Esophagus muscularis mucosa (tissue), 4 donors: ENCODE measurements at regions not wholly inside any gene's neighbourhood (a gene's known extent, or its start where the extent isn't known, plus 50 kb on each side); places are given as distances from the start of the nearest gene placed in this dataset.

Source experiments
- EP300 ChIP-seq: sonication (generic); formaldehyde crosslinking; IDR thresholded peaks from one replicate; pipeline ENCODE4 v1.6.1; 2017; ENCODE audit warnings: antibody characterized with exemption
- POLR2A ChIP-seq: fragments of 450-650 bp; IDR thresholded peaks from one replicate; pipeline ENCODE4 v1.6.1; 2017; ENCODE audit warnings: antibody characterized with exemption, moderate library complexity, mild to moderate bottlenecking, low read depth
- POLR2AphosphoS5 ChIP-seq, 2 donors: sonication (generic); formaldehyde crosslinking; IDR thresholded peaks; one replicate each; pipeline ENCODE4 v1.6.1; 2017; ENCODE audit warnings: antibody characterized with exemption in 2 of 2
- TF ChIP-seq, protein P1 (sequence below), 3 experiments: fragments of 200-600 bp in 2 of 3; fragments of 450-650 bp in 1 of 3; sonication (generic) in 2 of 3; IDR thresholded peaks; one replicate each; pipeline ENCODE4 v1.5.1; 2017 to 2019; ENCODE audit warnings: antibody characterized with exemption in 3 of 3, mild to moderate bottlenecking in 2 of 3, moderate library complexity in 1 of 3

DNA sequence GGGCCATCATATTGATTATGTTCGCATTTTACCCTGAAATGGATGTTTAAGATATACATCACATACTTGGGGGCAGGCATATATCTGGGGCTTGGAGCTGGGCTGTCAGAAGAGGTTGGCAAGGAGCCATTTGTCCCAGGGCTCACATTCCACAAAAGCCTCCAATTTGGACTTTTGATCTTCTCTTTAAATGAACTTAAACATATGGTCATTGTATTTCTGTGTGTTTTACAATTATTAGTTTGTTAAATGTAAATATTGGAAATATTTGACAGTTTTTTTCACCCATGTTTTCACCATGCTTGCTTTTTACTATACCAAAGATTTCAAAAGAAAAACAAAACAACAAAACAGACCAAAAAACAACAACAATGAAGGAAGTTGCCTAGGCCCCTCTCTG, 165.8 kb upstream of the MEIS1 start:
- TF ChIP-seq, protein P1, sequence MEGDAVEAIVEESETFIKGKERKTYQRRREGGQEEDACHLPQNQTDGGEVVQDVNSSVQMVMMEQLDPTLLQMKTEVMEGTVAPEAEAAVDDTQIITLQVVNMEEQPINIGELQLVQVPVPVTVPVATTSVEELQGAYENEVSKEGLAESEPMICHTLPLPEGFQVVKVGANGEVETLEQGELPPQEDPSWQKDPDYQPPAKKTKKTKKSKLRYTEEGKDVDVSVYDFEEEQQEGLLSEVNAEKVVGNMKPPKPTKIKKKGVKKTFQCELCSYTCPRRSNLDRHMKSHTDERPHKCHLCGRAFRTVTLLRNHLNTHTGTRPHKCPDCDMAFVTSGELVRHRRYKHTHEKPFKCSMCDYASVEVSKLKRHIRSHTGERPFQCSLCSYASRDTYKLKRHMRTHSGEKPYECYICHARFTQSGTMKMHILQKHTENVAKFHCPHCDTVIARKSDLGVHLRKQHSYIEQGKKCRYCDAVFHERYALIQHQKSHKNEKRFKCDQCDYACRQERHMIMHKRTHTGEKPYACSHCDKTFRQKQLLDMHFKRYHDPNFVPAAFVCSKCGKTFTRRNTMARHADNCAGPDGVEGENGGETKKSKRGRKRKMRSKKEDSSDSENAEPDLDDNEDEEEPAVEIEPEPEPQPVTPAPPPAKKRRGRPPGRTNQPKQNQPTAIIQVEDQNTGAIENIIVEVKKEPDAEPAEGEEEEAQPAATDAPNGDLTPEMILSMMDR (IDR thresholded peaks at IDR 0.05) = no peak
- TF ChIP-seq POLR2AphosphoS5 (IDR thresholded peaks at IDR 0.05) = no peak
- TF ChIP-seq EP300 = no peak
- no peak for TF ChIP-seq POLR2A
